Uterus (tissue), 2 donors: ENCODE measurements at regions not wholly inside any gene's neighbourhood (a gene's known extent, or its start where the extent isn't known, plus 50 kb on each side); places are given as distances from the start of the nearest gene placed in this dataset.

ENCODE experiments used
- POLR2A ChIP-seq, 2 donors: fragments of 450-650 bp; IDR thresholded peaks; one replicate each; pipeline ENCODE4 v1.6.1; 2016; ENCODE audit warnings: antibody characterized with exemption in 2 of 2, mild to moderate bottlenecking in 1 of 2, moderate library complexity in 1 of 2
- TF ChIP-seq, protein P1 (sequence below), 4 experiments: fragments of 200-600 bp in 2 of 4; fragments of 450-650 bp in 2 of 4; sonication (generic) in 2 of 4; IDR thresholded peaks; one replicate each; pipeline ENCODE4 v1.5.1; 2016 to 2019; ENCODE audit warnings: antibody characterized with exemption in 4 of 4, mild to moderate bottlenecking in 2 of 4, moderate library complexity in 1 of 4

DNA sequence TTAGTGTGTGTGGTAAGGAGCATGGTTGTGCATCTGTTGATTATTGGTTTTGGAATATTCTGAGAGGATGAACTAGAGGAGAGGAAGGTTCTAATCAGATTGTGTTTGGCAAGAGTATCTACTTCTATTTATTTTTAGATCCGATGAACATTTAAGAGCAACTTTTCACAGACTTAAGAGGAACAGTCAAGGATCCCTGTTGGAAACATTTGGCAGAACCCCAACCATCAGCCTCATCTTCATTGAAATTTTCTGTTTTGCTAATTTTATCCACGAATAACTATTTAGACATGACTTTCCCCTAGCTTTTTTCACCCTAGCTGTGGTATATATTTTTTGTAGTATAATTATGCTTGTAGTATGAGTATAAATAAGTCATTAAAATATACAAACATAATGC lies 868.5 kb downstream of the MAT2B start:
- TF ChIP-seq, protein P1, sequence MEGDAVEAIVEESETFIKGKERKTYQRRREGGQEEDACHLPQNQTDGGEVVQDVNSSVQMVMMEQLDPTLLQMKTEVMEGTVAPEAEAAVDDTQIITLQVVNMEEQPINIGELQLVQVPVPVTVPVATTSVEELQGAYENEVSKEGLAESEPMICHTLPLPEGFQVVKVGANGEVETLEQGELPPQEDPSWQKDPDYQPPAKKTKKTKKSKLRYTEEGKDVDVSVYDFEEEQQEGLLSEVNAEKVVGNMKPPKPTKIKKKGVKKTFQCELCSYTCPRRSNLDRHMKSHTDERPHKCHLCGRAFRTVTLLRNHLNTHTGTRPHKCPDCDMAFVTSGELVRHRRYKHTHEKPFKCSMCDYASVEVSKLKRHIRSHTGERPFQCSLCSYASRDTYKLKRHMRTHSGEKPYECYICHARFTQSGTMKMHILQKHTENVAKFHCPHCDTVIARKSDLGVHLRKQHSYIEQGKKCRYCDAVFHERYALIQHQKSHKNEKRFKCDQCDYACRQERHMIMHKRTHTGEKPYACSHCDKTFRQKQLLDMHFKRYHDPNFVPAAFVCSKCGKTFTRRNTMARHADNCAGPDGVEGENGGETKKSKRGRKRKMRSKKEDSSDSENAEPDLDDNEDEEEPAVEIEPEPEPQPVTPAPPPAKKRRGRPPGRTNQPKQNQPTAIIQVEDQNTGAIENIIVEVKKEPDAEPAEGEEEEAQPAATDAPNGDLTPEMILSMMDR (IDR thresholded peaks at IDR 0.05): no peak
- TF ChIP-seq POLR2A (IDR thresholded peaks at IDR 0.05): no peak
